H9 (cell line): ENCODE measurements at regions not wholly inside any gene's neighbourhood (a gene's known extent, or its start where the extent isn't known, plus 50 kb on each side); places are given as distances from the start of the nearest gene placed in this dataset.

Experiments used
- DNase-seq: peaks from one replicate; pipeline ENCODE4 v3.0.0-alpha.2; 2017
- H2AFZ ChIP-seq: one replicate; pipeline ENCODE4 v1.6.1; 2013; ENCODE audit warnings: mild to moderate bottlenecking, low read length, control low read depth, moderate library complexity
- H2AK5ac ChIP-seq: 2 replicates; pipeline ENCODE4 v1.6.1; 2013; ENCODE audit warnings: low read length, control low read depth, mixed read lengths; ENCODE audit not compliant: insufficient read length
- H2BK120ac ChIP-seq: one replicate; pipeline ENCODE4 v1.6.1; 2013; ENCODE audit warnings: low read depth, mild to moderate bottlenecking, low read length, control low read depth, inconsistent platforms; ENCODE audit not compliant: poor library complexity, severe bottlenecking
- H2BK12ac ChIP-seq: 2 replicates; pipeline ENCODE4 v1.6.1; 2013; ENCODE audit warnings: low read length, control low read depth, mixed read lengths, low read depth; ENCODE audit not compliant: insufficient read length
- H2BK15ac ChIP-seq: 2 replicates; pipeline ENCODE4 v1.6.1; 2013; ENCODE audit warnings: low read depth, low read length, control low read depth
- H2BK20ac ChIP-seq: one replicate; pipeline ENCODE4 v1.6.1; 2013; ENCODE audit warnings: low read depth, mild to moderate bottlenecking, low read length, control low read depth, inconsistent platforms; ENCODE audit not compliant: poor library complexity, severe bottlenecking
- H2BK5ac ChIP-seq: 2 replicates; pipeline ENCODE4 v1.6.1; 2013; ENCODE audit warnings: low read length, control low read depth, mixed read lengths; ENCODE audit not compliant: insufficient read length
- H3K14ac ChIP-seq: 2 replicates; pipeline ENCODE4 v1.6.1; 2013; ENCODE audit warnings: low read length, control low read depth; ENCODE audit not compliant: insufficient read depth
- H3K18ac ChIP-seq: 2 replicates; pipeline ENCODE4 v1.6.1; 2013; ENCODE audit warnings: low read depth, mild to moderate bottlenecking, mixed read lengths, low read length, control low read depth; ENCODE audit not compliant: insufficient read length
- H3K23ac ChIP-seq: 2 replicates; pipeline ENCODE4 v1.6.1; 2013; ENCODE audit warnings: low read length, control low read depth, mixed read lengths, low read depth; ENCODE audit not compliant: insufficient read length
- H3K23me2 ChIP-seq: 2 replicates; pipeline ENCODE4 v1.6.1; 2013; ENCODE audit warnings: low read depth, mild to moderate bottlenecking, mixed read lengths, low read length, control low read depth; ENCODE audit not compliant: insufficient read length, poor library complexity, severe bottlenecking
- H3K27ac ChIP-seq: 2 replicates; pipeline ENCODE4 v1.5.1; 2013; ENCODE audit warnings: low read length, control low read depth, mixed read lengths, low read depth; ENCODE audit not compliant: insufficient read length
- H3K27me3 ChIP-seq: 2 replicates; pipeline ENCODE4 v1.6.1; 2013; ENCODE audit warnings: low read length, control low read depth, inconsistent platforms; ENCODE audit not compliant: insufficient read depth
- H3K4ac ChIP-seq: 2 replicates; pipeline ENCODE4 v1.6.1; 2013; ENCODE audit warnings: low read depth, mild to moderate bottlenecking, control low read depth, inconsistent platforms, low read length, moderate library complexity
- H3K4me1 ChIP-seq: 2 replicates; pipeline ENCODE4 v1.6.1; 2013; ENCODE audit warnings: low read length, control low read depth, inconsistent platforms; ENCODE audit not compliant: insufficient read depth
- H3K4me2 ChIP-seq: 2 replicates; pipeline ENCODE4 v1.6.1; 2013; ENCODE audit warnings: low read length, control low read depth, mixed read lengths; ENCODE audit not compliant: insufficient read length, insufficient read depth
- H3K56ac ChIP-seq: 2 replicates; pipeline ENCODE4 v1.6.1; 2013; ENCODE audit warnings: low read depth, mild to moderate bottlenecking, mixed read lengths, low read length, control low read depth; ENCODE audit not compliant: insufficient read length
- H3K79me1 ChIP-seq: 2 replicates; pipeline ENCODE4 v1.6.1; 2013; ENCODE audit warnings: low read depth, mild to moderate bottlenecking, moderate library complexity, low read length, control low read depth, inconsistent platforms; ENCODE audit not compliant: insufficient read depth, poor library complexity, severe bottlenecking
- H3K79me2 ChIP-seq: 2 replicates; pipeline ENCODE4 v1.6.1; 2013; ENCODE audit warnings: low read length, control low read depth, inconsistent platforms; ENCODE audit not compliant: insufficient read depth
- H3K9ac ChIP-seq: 2 replicates; pipeline ENCODE4 v1.6.1; 2013; ENCODE audit warnings: low read length, control low read depth, mixed read lengths; ENCODE audit not compliant: insufficient read length; ENCODE audit errors: extremely low read depth
- H3K9me3 ChIP-seq: one replicate; pipeline ENCODE4 v1.6.1; 2013; ENCODE audit warnings: low read depth, low read length, inconsistent platforms; ENCODE audit not compliant: control insufficient read depth
- H3T11ph ChIP-seq: one replicate; pipeline ENCODE4 v1.6.1; 2013; ENCODE audit warnings: mild to moderate bottlenecking, low read length, control low read depth, inconsistent platforms
- H4K20me1 ChIP-seq: one replicate; pipeline ENCODE4 v1.6.1; 2013; ENCODE audit not compliant: control insufficient read depth, insufficient read length, insufficient read depth
- H4K5ac ChIP-seq: 2 replicates; pipeline ENCODE4 v1.6.1; 2013; ENCODE audit warnings: low read depth, mild to moderate bottlenecking, mixed read lengths, low read length, control low read depth; ENCODE audit not compliant: insufficient read length
- H4K8ac ChIP-seq: replicated peaks from 2 replicates; pipeline ENCODE4 v1.6.1; 2013; ENCODE audit warnings: low read length, control low read depth, mixed read lengths, low read depth; ENCODE audit not compliant: insufficient read length
- H4K91ac ChIP-seq: 2 replicates; pipeline ENCODE4 v1.6.1; 2013; ENCODE audit warnings: low read depth, mild to moderate bottlenecking, moderate library complexity, mixed read lengths, low read length, control low read depth; ENCODE audit not compliant: insufficient read length
- H3K27ac Mint-ChIP-seq, 3 experiments: 2 replicates in 2 of 3; 3 replicates in 1 of 3; pipeline ENCODE4 v1.8.0; 2020 to 2021; ENCODE audit warnings: mixed read lengths in 3 of 3, mild to moderate bottlenecking in 1 of 3, moderate library complexity in 1 of 3
- H3K27me3 Mint-ChIP-seq: 2 replicates; pipeline ENCODE4 v1.8.0; 2021; ENCODE audit warnings: low read depth, mild to moderate bottlenecking, moderate library complexity, mixed read lengths
- H3K36me3 Mint-ChIP-seq, 3 experiments: 2 replicates in 2 of 3; 3 replicates in 1 of 3; pipeline ENCODE4 v1.8.0; 2020 to 2021; ENCODE audit warnings: low read depth in 3 of 3, mixed read lengths in 3 of 3; ENCODE audit not compliant: insufficient read depth in 1 of 3
- H3K4me1 Mint-ChIP-seq, 2 experiments: 2 replicates each; pipeline ENCODE4 v1.8.0; 2020; ENCODE audit warnings: mixed read lengths in 2 of 2
- H3K4me3 Mint-ChIP-seq, 2 experiments: 2 replicates in 1 of 2; 3 replicates in 1 of 2; pipeline ENCODE4 v1.8.0; 2020 to 2021; ENCODE audit warnings: mild to moderate bottlenecking in 2 of 2, mixed read lengths in 2 of 2, moderate library complexity in 1 of 2
- H3K9me3 Mint-ChIP-seq, 2 experiments: 2 replicates in 1 of 2; 3 replicates in 1 of 2; pipeline ENCODE4 v1.8.0; 2020; ENCODE audit warnings: mild to moderate bottlenecking in 2 of 2, mixed read lengths in 2 of 2, moderate library complexity in 1 of 2
- CTCF ChIP-seq: fragments of 200-600 bp; sonication (generic); conservative IDR thresholded peaks from 3 replicates; pipeline ENCODE4 v1.8.0; 2021; ENCODE audit warnings: antibody characterized with exemption, mild to moderate bottlenecking
- WGBS: extraction: QIAGEN DNeasy Blood & Tissue Kit; methylation state at CpG from one replicate; pipeline ENCODE4 v1.1.7; 2013; ENCODE audit warnings: missing lambda C conversion rate, low lambda C conversion rate, mixed read lengths; ENCODE audit not compliant: insufficient read length; ENCODE audit errors: extremely low coverage; 5-methylcytosine and 5-hydroxymethylcytosine counted together

GRCh38 chr4:3697033-3697432 lies 69.2 kb upstream of the ADRA2C start:
- DNase-seq = no peak
- no peak overlapping the region for H3K4ac ChIP-seq

More at GRCh38 chr4:3697033-3697432, 69.2 kb upstream of the ADRA2C start:
- WGBS = 100% methylated on average over 1 of the region's 1 CpG
- peaks cover 7% of the 10 kb centered on the region for H3K9me3 ChIP-seq
- no peak for TF ChIP-seq CTCF
- no peak overlapping the region for H2BK15ac ChIP-seq
- no peak overlapping the region for H4K5ac ChIP-seq
- H4K20me1 ChIP-seq = no peaks in the 10 kb centered on the region
- no peak overlapping the region for H3K9ac ChIP-seq
- no peak overlapping the region for H3K27ac ChIP-seq
- H3K79me1 ChIP-seq = no peaks in the 10 kb centered on the region
- H3K79me2 ChIP-seq = no peaks in the 10 kb centered on the region
- H3K27me3 ChIP-seq = no peaks in the 10 kb centered on the region
- no peak overlapping the region for H3K23ac ChIP-seq
- no peak overlapping the region for H2BK12ac ChIP-seq
- no peak overlapping the region for H3K14ac ChIP-seq
- no peak overlapping the region for H2AFZ ChIP-seq
- no peak overlapping the region for H4K91ac ChIP-seq
- peaks cover 12 to 16% of the 10 kb centered on the region in 2 experiments; a peak in 4 of 5 replicates for H3K9me3 Mint-ChIP-seq
- no peak overlapping the region for H3K18ac ChIP-seq
- H3K4me1 ChIP-seq = no peaks in the 10 kb centered on the region
- H3K4me1 Mint-ChIP-seq = peaks cover 4 to 19% of the 10 kb centered on the region in 2 experiments; a peak in 2 of 4 replicates
- no peak overlapping the region for H2AK5ac ChIP-seq
- no peak overlapping the region for H2BK20ac ChIP-seq
- H2BK5ac ChIP-seq = no peak overlapping the region
- H2BK120ac ChIP-seq = no peak overlapping the region
- no peak overlapping the region for H3T11ph ChIP-seq
- peaks cover 0 to 7% (median 2%) of the 10 kb centered on the region in 3 experiments; a peak in 5 of 7 replicates for H3K36me3 Mint-ChIP-seq
- no peak overlapping the region for H3K56ac ChIP-seq
- H3K4me3 Mint-ChIP-seq = no peak overlapping the region
- H4K8ac ChIP-seq = no peak overlapping the region
- no peaks in the 10 kb centered on the region for H3K23me2 ChIP-seq
- no peak overlapping the region for H3K4me2 ChIP-seq
- H3K27ac Mint-ChIP-seq = no peak overlapping the region
- peaks cover 37% of the 10 kb centered on the region for H3K27me3 Mint-ChIP-seq
